HG03575 (cell line): ENCODE measurements at regions not wholly inside any gene's neighbourhood (a gene's known extent, or its start where the extent isn't known, plus 50 kb on each side); places are given as distances from the start of the nearest gene placed in this dataset.

Source experiments
- ATAC-seq: cut with Tn5 transposase; IDR thresholded peaks from one replicate; pipeline ENCODE4 v1.9.1; 2021; ENCODE audit not compliant: unreplicated experiment, insufficient number of reproducible peaks, low FRiP score; ENCODE audit errors: extremely low read depth

- ATAC-seq, result no peak
Measured at GRCh38 chr18:37667836-37668235, 102.2 kb upstream of the CELF4 start.

DNA sequence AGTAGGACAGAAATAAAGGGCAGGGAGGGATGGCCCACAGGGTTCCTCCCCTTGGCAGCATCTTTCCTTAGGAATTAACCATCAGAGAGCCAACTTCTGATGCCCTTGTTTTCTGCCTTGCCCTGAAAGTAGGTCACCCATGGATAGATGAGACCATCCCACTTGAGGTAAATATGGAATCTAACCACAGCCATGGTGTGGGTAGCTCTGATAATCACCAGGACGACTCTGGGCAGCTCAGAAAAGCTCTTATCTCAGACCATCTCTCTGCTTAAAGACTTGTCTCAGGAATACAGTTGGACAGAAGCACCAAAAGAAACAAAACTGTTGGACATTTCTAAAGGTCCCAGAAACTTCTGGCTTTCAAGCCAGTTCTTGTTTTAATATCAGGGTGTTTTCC, 101.4 kb upstream of the CELF4 start:
- no peak for ATAC-seq

DNA sequence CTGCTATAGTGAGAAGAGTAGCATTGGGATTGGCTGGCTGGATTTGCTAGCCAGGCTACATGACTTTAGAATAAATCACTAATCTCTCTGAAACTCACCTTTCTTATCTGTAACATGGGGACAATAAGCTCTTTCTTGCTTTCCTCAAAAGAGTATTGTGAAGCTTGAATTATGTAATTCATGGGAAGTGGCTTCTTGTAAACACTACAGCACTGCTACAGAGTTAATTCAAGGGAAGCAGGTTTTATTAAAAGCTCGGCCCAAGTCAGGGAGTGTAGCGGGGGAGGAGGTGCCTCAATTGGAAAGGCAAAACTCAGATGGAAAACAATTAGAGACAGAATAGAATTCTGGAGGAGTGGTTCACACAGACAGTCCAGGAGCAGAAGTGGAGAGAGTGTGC, 100.9 kb upstream of the CELF4 start:
- no peak for ATAC-seq

- no peak for ATAC-seq
Measured at GRCh38 chr18:37665346-37665745, 99.7 kb upstream of the CELF4 start.

DNA sequence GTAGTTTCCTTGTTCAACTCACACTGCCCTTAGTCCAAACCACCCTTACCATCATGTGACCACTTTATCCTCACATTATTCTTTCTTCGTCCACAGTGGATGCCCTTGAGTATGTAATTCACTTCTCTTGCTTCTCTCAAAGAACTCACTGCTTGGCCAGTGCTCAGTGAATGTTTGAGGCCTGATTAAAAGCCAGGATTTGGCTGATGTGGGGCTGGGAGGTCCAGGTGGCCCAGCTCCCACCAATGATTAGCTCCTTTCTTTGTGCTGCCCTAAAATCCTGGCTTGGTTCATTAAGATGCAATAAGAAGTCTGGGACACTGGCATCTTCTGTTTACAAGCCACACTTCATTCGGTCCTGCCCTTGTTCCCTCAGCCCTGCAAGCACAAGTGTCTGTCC, 97.8 kb upstream of the CELF4 start:
- no peak for ATAC-seq

- no peak for ATAC-seq
Measured at GRCh38 chr18:37662546-37663339, 97.1 kb upstream of the CELF4 start.

- no peak for ATAC-seq
Measured at GRCh38 chr18:37662099-37662498, 96.5 kb upstream of the CELF4 start.

DNA sequence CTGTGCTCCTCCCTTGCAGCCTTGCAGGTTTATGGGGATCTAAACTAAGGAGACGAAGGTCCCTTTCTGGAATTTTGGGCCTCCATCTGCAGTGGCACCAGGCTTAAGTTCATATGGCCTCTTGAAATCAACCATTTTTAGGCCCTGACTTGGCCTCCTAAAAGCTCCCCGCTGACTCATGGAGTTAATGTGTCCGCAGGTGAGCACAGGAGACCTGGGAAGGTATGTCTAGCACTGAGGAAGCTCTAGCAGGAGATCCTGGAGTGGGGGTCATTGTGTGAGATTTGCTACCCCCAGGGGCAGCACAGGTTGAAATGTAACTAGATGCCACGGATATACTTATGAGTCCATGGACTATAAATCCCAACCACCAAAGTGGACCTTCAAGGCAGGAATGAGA, 95.9 kb upstream of the CELF4 start:
- no peak for ATAC-seq

GRCh38 chr18:37661061-37661460, 95.5 kb upstream of the CELF4 start:
- ATAC-seq, result no peak

GRCh38 chr18:37660658-37661057, 95.1 kb upstream of the CELF4 start:
- no peak for ATAC-seq

DNA sequence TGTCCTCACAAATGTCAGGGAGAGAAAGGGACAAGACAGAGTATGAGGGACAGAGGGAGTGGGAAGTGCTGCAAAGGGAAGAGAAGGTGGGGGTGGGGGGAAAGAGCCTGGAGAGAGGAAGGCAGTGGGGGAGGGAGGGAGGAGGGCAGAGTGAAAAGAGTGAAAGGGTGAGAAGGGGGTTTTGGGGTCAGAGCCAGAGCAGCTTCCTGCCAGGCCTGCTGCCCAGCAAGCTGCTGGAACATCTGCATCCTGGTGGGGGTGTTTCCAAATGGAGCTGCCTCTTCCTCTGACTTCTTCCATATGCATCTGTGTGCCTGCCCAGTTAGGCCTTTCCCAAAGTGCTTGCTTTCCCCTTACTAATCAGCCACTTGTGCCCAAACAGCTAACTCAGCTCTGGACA, 94.3 kb upstream of the CELF4 start:
- ATAC-seq, result no peak

- no peak for ATAC-seq
Measured at GRCh38 chr18:37658894-37659293, 93.3 kb upstream of the CELF4 start.

GRCh38 chr18:37657493-37657892, 91.9 kb upstream of the CELF4 start:
- ATAC-seq, result no peak

DNA sequence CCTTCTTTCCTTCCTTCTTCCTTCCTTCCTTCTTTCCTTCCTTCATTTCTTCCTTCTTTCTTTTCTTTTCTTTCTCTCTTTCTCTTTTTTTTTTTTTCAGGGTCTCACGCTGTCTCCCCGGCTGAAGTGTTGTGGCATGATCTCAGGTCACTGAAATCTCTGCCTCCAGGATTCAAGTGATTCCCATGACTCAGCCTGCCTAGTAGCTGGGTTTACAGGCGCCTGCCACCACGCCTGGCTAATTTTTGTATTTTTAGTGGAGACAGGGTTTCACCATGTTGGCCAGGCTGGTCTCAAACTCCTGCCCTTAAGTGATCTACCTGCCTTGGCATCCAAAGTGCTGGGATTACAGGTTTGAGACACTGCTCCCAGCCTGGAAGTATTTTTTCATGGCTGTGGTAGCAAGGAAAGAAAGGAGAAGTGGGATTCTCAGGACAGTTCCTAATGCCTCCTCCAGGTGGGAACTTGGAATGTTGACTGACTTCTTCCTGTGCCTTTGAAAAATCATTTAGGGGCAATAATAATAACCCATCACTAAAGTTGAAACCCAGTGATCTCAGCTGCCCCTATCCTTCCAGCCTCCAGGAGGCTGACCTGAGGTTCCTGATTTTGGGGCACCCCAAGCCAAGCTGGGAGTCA, 89.3 kb upstream of the CELF4 start:
- no peak for ATAC-seq

DNA sequence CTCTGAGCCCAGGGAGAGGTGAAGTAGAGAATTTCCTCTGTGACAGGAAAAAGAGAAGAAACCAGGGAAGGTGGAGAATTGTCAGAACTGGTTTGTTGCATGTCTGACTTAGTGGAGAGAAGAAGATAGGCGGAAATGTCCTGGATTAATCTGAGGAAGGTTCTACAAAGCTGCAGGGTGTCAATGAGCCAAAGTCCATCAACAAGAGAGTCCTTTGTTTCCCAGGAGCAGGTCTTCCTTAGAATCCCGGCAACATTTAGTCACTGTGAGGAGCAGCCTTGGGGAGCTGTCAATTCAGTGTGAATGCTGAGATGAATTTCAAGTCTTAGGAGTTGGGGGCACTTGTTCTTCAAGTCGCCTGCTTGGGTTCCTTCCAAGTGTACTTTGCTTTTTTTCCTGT, 88.4 kb upstream of the CELF4 start:
- no peak for ATAC-seq

- ATAC-seq, result no peak
Measured at GRCh38 chr18:37653618-37654017, 88.0 kb upstream of the CELF4 start.

DNA sequence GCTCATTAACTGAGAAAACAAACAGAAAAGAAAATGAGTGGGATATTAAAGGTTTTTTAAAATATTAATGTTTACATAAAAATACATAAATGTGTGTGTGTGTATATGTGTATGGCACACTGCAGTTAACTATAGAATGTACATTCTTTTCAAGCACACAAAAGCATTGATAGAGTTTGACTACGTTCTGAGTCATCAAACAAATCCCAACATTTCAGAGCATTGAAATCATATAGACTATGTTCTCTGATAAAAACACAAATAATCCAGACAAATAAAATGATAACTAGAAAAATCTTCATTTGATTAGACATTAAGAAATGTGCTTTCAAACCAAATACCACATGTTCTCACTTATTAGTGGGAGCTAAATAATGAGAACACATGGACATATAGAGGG, 84.3 kb upstream of the CELF4 start:
- ATAC-seq, result no peak

DNA sequence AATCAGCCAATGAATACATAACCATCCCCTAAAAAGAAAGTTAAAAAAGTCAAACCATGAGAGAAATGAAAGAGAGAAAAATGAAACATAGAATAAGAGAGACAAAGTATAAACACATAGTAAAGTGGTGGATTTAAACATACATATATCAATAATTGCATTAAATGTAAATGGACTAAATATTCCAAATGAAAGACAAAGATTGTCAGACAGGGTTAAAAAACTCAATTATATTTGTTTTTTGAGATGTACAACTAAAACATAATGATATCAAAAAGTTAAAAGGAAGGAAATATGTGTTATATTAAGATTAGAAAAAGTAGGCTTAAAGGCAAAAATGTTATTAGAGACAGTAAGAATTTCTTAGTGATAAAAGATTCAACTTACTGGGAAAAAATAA, 83.8 kb upstream of the CELF4 start:
- no peak for ATAC-seq

DNA sequence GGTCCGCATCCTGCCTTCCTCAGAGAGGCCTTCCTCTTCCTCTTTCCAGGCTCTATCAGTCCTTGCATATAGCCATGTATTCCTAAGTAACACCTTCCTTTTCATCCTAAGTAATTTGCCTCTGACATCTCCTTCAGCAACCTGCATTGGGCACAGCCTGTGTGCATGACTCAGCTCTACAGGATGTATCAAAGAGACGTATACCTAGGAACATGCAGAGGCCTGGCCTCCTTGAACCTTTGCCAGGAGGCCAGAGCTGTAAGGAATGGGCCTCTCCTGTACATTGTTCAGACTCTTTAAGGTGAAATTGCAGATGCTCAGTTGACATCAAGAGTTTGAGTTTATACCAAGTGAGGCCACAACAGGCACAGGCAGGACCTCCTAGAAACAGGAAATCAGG, 76.0 kb upstream of the CELF4 start:
- ATAC-seq, result no peak

GRCh38 chr18:37640504-37640903, 74.9 kb upstream of the CELF4 start:
- no peak for ATAC-seq

DNA sequence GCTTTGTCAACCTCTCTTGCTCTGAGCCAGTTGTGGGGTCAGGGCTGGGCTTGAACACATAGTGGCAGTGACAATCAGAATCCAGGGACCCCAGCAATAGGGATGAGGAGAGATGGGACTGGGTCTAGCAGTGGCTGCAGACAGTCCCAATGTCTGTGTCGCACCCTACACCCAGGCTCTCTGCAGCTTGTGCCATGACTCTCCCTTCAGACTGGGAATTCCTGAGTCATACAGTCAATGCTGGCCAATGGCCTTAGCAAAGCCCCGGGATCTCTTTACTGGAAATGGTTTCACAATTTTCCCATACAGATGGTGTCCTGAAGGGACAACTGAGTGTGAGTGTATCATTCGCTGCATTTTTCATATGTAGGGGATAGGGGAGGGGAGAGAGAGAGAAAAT, 74.2 kb upstream of the CELF4 start:
- ATAC-seq, result no peak
